DMS114 treated with DMSO at 0.1 percent for 48 hours (cell line): ENCODE measurements at regions not wholly inside any gene's neighbourhood (a gene's known extent, or its start where the extent isn't known, plus 50 kb on each side); places are given as distances from the start of the nearest gene placed in this dataset.

Source experiments
- DNase-seq: peaks from one replicate; lab custom pipeline; 2025; ENCODE audit not compliant: unreplicated experiment; lab: John Stamatoyannopoulos, UW

- DNase-seq: no peak
Observed at GRCh38 chr6:165830761-165831160, 167.7 kb upstream of the PDE10A start.

- DNase-seq: no peak
Observed at GRCh38 chr6:165829376-165829775, 166.3 kb upstream of the PDE10A start.

- DNase-seq: no peak
Observed at GRCh38 chr6:165827190-165827518, 164.1 kb upstream of the PDE10A start.

- no peak for DNase-seq
Observed at GRCh38 chr6:165826487-165827189, 163.6 kb upstream of the PDE10A start.

GRCh38 chr6:165825256-165825815 is 162.3 kb upstream of the PDE10A start:
- DNase-seq: no peak

GRCh38 chr6:165823609-165824326 is 160.7 kb upstream of the PDE10A start:
- DNase-seq: no peak

- no peak for DNase-seq
Observed at GRCh38 chr6:165822501-165822900, 159.5 kb upstream of the PDE10A start.

GRCh38 chr6:165821754-165822153 is 158.7 kb upstream of the PDE10A start:
- DNase-seq: no peak

- no peak for DNase-seq
Observed at GRCh38 chr6:165820934-165821333, 157.9 kb upstream of the PDE10A start.

- DNase-seq: no peak
Observed at GRCh38 chr6:165820407-165820806, 157.4 kb upstream of the PDE10A start.

GRCh38 chr6:165819394-165819793 is 156.4 kb upstream of the PDE10A start:
- DNase-seq: no peak

GRCh38 chr6:165818200-165818599 is 155.2 kb upstream of the PDE10A start:
- DNase-seq: no peak

- DNase-seq: no peak
Observed at GRCh38 chr6:165817771-165818170, 154.7 kb upstream of the PDE10A start.

GRCh38 chr6:165817148-165817547 is 154.1 kb upstream of the PDE10A start:
- DNase-seq: no peak

GRCh38 chr6:165814679-165815078 is 151.6 kb upstream of the PDE10A start:
- DNase-seq: no peak

GRCh38 chr6:165811512-165811911 is 148.5 kb upstream of the PDE10A start:
- DNase-seq: no peak

- no peak for DNase-seq
Observed at GRCh38 chr6:165808021-165808420, 145.0 kb upstream of the PDE10A start.

- DNase-seq: no peak
Observed at GRCh38 chr6:165807249-165807960, 144.4 kb upstream of the PDE10A start.

GRCh38 chr6:165806126-165806810 is 143.2 kb upstream of the PDE10A start:
- DNase-seq: no peak

- DNase-seq: no peak
Observed at GRCh38 chr6:165805636-165806035, 142.6 kb upstream of the PDE10A start.

- DNase-seq: no peak
Observed at GRCh38 chr6:165805067-165805555, 142.1 kb upstream of the PDE10A start.
